ENCODE measurements at regions not wholly inside any gene's neighbourhood (a gene's known extent, or its start where the extent isn't known, plus 50 kb on each side); places are given as distances from the start of the nearest gene placed in this dataset.
A peak's percentile ranks its signal among the peaks of the same experiment; 100 is the strongest.
"Not testable (repeated sequence)": the region's sequence is repeated elsewhere in the genome, so short reads cannot be mapped to it uniquely, and the experiment has no call there.

- peak; percentile 9 for DNase-seq (ENCODE audit: insufficient read length, low spot score)
- TF ChIP-seq POLR2A (IDR thresholded peaks at IDR 0.05; ENCODE audit: low read depth, low read length) = no peak
- FAIRE-seq = peak; percentile 68
These were observed 286.0 kb downstream of the ADGRL2 start for GRCh38 chr1:82086739-82087138.

GRCh38 chr1:82079607-82080006, 278.9 kb downstream of the ADGRL2 start:
- DNase-seq (ENCODE audit: insufficient read length, low spot score) (no peak), FAIRE-seq (no peak)
- TF ChIP-seq POLR2A (IDR thresholded peaks at IDR 0.05; ENCODE audit: low read depth, low read length) = no peak

GRCh38 chr1:82073659-82074058, 272.9 kb downstream of the ADGRL2 start:
- no peak for TF ChIP-seq POLR2A (IDR thresholded peaks at IDR 0.05; ENCODE audit: low read depth, low read length)
- FAIRE-seq = no peak

GRCh38 chr1:82073071-82073470, 272.3 kb downstream of the ADGRL2 start:
- no peak for TF ChIP-seq POLR2A (IDR thresholded peaks at IDR 0.05; ENCODE audit: low read depth, low read length)
- DNase-seq (ENCODE audit: insufficient read length, low spot score) = no peak
- no peak for FAIRE-seq

More at GRCh38 chr1:82073659-82074058, 272.9 kb downstream of the ADGRL2 start:
- no peak for DNase-seq (ENCODE audit: insufficient read length, low spot score)

- FAIRE-seq (no peak), DNase-seq (ENCODE audit: insufficient read length, low spot score) (no peak)
- TF ChIP-seq POLR2A (IDR thresholded peaks at IDR 0.05; ENCODE audit: low read depth, low read length) = no peak
These were observed 265.2 kb downstream of the ADGRL2 start for GRCh38 chr1:82065916-82066315.

- DNase-seq (ENCODE audit: insufficient read length, low spot score) = no peak
- no peak for FAIRE-seq
- no peak for TF ChIP-seq POLR2A (IDR thresholded peaks at IDR 0.05; ENCODE audit: low read depth, low read length)
These were observed 264.0 kb downstream of the ADGRL2 start for GRCh38 chr1:82064691-82065090.

GRCh38 chr1:82062206-82062605, 261.5 kb downstream of the ADGRL2 start:
- FAIRE-seq = no peak
- DNase-seq (ENCODE audit: insufficient read length, low spot score) = no peak
- TF ChIP-seq POLR2A (IDR thresholded peaks at IDR 0.05; ENCODE audit: low read depth, low read length) = no peak

GRCh38 chr1:82059959-82060358, 259.2 kb downstream of the ADGRL2 start:
- FAIRE-seq = no peak
- DNase-seq (ENCODE audit: insufficient read length, low spot score) = no peak
- TF ChIP-seq POLR2A (IDR thresholded peaks at IDR 0.05; ENCODE audit: low read depth, low read length) = no peak

- FAIRE-seq = no peak
- TF ChIP-seq POLR2A (IDR thresholded peaks at IDR 0.05; ENCODE audit: low read depth, low read length) = no peak
- no peak for DNase-seq (ENCODE audit: insufficient read length, low spot score)
These were observed 256.3 kb downstream of the ADGRL2 start for GRCh38 chr1:82057011-82057410.

GRCh38 chr1:82055375-82055774, 254.6 kb downstream of the ADGRL2 start:
- FAIRE-seq; DNase-seq (ENCODE audit: insufficient read length, low spot score): not testable (repeated sequence)

- no peak for DNase-seq (ENCODE audit: insufficient read length, low spot score)
- TF ChIP-seq POLR2A (IDR thresholded peaks at IDR 0.05; ENCODE audit: low read depth, low read length) = no peak
- no peak for FAIRE-seq
These were observed 251.8 kb downstream of the ADGRL2 start for GRCh38 chr1:82052563-82052962.

GRCh38 chr1:82048596-82048995, 247.9 kb downstream of the ADGRL2 start:
- DNase-seq (ENCODE audit: insufficient read length, low spot score) (no peak), FAIRE-seq (no peak)

GRCh38 chr1:82045221-82045620, 244.5 kb downstream of the ADGRL2 start:
- no peak for DNase-seq (ENCODE audit: insufficient read length, low spot score)
- no peak for TF ChIP-seq POLR2A (IDR thresholded peaks at IDR 0.05; ENCODE audit: low read depth, low read length)
- FAIRE-seq = no peak

More at GRCh38 chr1:82048596-82048995, 247.9 kb downstream of the ADGRL2 start:
- no peak for TF ChIP-seq POLR2A (IDR thresholded peaks at IDR 0.05; ENCODE audit: low read depth, low read length)

GRCh38 chr1:82044536-82044935, 243.8 kb downstream of the ADGRL2 start:
- FAIRE-seq = no peak
- no peak for TF ChIP-seq POLR2A (IDR thresholded peaks at IDR 0.05; ENCODE audit: low read depth, low read length)
- no peak for DNase-seq (ENCODE audit: insufficient read length, low spot score)

GRCh38 chr1:82044111-82044510, 243.4 kb downstream of the ADGRL2 start:
- DNase-seq (ENCODE audit: insufficient read length, low spot score) = no peak
- no peak for TF ChIP-seq POLR2A (IDR thresholded peaks at IDR 0.05; ENCODE audit: low read depth, low read length)
- FAIRE-seq = no peak

Measured in H54 (cell line).